Esophagus muscularis mucosa (tissue), 4 donors: ENCODE measurements at regions not wholly inside any gene's neighbourhood (a gene's known extent, or its start where the extent isn't known, plus 50 kb on each side); places are given as distances from the start of the nearest gene placed in this dataset.

Experiments
- DNase-seq: peaks from one replicate; pipeline ENCODE4 v3.0.0-alpha.2; 2017; ENCODE audit errors: extremely low spot score
- H3K27ac ChIP-seq, 4 donors: fragments of 200-600 bp; sonication (generic); replicated peaks in 1 of 4; 1 replicate in 3 of 4; 2 replicates in 1 of 4; pipeline ENCODE4 v1.5.1; 2016 to 2019; ENCODE audit warnings: mild to moderate bottlenecking in 1 of 4
- H3K27me3 ChIP-seq, 4 donors: fragments of 200-600 bp; sonication (generic); one replicate each; pipeline versions ENCODE4 v1.5.1 to v1.6.0; 2016 to 2019
- H3K36me3 ChIP-seq, 4 donors: fragments of 200-600 bp; sonication (generic); one replicate each; pipeline ENCODE4 v1.5.1; 2016 to 2019
- H3K4me1 ChIP-seq, 4 donors: fragments of 200-600 bp; sonication (generic); one replicate each; pipeline ENCODE4 v1.5.1; 2016 to 2019
- H3K4me3 ChIP-seq, 4 donors: fragments of 200-600 bp; sonication (generic); 1 replicate in 2 of 4; 2 replicates in 2 of 4; pipeline ENCODE4 v1.5.1; 2016 to 2019; ENCODE audit warnings: mild to moderate bottlenecking in 4 of 4, moderate library complexity in 1 of 4
- H3K9me3 ChIP-seq, 4 donors: fragments of 200-600 bp; sonication (generic); 1 replicate in 3 of 4; 2 replicates in 1 of 4; pipeline ENCODE4 v1.5.1; 2016 to 2019
- EP300 ChIP-seq: sonication (generic); formaldehyde crosslinking; IDR thresholded peaks from one replicate; pipeline ENCODE4 v1.6.1; 2017; ENCODE audit warnings: antibody characterized with exemption
- POLR2A ChIP-seq: fragments of 450-650 bp; IDR thresholded peaks from one replicate; pipeline ENCODE4 v1.6.1; 2017; ENCODE audit warnings: antibody characterized with exemption, moderate library complexity, mild to moderate bottlenecking, low read depth
- POLR2AphosphoS5 ChIP-seq, 2 donors: sonication (generic); formaldehyde crosslinking; IDR thresholded peaks; one replicate each; pipeline ENCODE4 v1.6.1; 2017; ENCODE audit warnings: antibody characterized with exemption in 2 of 2
- WGBS: methylation state at CpG from one replicate; pipeline ENCODE4 v1.1.5; 2018; 5-methylcytosine and 5-hydroxymethylcytosine counted together
- intact Hi-C: fragments of 100-400 bp; cut with DNase I; formaldehyde crosslinking; loops from one replicate; pipeline ENCODE4 v1.15.1; 2023
- TF ChIP-seq, protein P1 (sequence below), 3 experiments: fragments of 200-600 bp in 2 of 3; fragments of 450-650 bp in 1 of 3; sonication (generic) in 2 of 3; IDR thresholded peaks; one replicate each; pipeline ENCODE4 v1.5.1; 2017 to 2019; ENCODE audit warnings: antibody characterized with exemption in 3 of 3, mild to moderate bottlenecking in 2 of 3, moderate library complexity in 1 of 3

DNA sequence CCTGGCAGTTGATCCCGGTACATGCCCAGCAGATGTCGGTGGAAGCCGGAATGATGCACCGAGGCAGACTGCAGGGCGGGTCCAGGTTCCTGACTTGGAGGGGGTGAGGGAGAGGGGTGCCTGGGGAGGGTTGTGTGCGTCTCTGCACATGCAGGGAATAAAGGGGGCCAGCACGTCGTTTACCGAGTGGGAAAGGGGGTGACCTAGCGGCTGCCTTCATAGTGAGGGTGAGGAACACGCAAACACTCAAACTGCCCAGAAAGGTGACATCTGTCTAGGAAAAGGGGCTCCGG, 801.7 kb downstream of the TBC1D22A start:
- H3K27me3 ChIP-seq = peaks cover 0 to 52% (median 0%) of the 10 kb centered on the region in 4 donors
- H3K36me3 ChIP-seq = no peaks in the 10 kb centered on the region
- H3K4me1 ChIP-seq = peaks cover 0 to 12% (median 8%) of the 10 kb centered on the region in 4 donors
- intact Hi-C loops = no loop called here
- TF ChIP-seq EP300 = no peak
- TF ChIP-seq, protein P1, sequence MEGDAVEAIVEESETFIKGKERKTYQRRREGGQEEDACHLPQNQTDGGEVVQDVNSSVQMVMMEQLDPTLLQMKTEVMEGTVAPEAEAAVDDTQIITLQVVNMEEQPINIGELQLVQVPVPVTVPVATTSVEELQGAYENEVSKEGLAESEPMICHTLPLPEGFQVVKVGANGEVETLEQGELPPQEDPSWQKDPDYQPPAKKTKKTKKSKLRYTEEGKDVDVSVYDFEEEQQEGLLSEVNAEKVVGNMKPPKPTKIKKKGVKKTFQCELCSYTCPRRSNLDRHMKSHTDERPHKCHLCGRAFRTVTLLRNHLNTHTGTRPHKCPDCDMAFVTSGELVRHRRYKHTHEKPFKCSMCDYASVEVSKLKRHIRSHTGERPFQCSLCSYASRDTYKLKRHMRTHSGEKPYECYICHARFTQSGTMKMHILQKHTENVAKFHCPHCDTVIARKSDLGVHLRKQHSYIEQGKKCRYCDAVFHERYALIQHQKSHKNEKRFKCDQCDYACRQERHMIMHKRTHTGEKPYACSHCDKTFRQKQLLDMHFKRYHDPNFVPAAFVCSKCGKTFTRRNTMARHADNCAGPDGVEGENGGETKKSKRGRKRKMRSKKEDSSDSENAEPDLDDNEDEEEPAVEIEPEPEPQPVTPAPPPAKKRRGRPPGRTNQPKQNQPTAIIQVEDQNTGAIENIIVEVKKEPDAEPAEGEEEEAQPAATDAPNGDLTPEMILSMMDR (IDR thresholded peaks at IDR 0.05) = no peak
- no peak for TF ChIP-seq POLR2A
- TF ChIP-seq POLR2AphosphoS5 (IDR thresholded peaks at IDR 0.05) = no peak
- no peak overlapping the region for H3K4me3 ChIP-seq
- H3K9me3 ChIP-seq = no peaks in the 10 kb centered on the region
- peak; percentile 70 for DNase-seq
- 66% methylated on average over 10 of the region's 12 CpGs for WGBS
- H3K27ac ChIP-seq = no peak overlapping the region

DNA sequence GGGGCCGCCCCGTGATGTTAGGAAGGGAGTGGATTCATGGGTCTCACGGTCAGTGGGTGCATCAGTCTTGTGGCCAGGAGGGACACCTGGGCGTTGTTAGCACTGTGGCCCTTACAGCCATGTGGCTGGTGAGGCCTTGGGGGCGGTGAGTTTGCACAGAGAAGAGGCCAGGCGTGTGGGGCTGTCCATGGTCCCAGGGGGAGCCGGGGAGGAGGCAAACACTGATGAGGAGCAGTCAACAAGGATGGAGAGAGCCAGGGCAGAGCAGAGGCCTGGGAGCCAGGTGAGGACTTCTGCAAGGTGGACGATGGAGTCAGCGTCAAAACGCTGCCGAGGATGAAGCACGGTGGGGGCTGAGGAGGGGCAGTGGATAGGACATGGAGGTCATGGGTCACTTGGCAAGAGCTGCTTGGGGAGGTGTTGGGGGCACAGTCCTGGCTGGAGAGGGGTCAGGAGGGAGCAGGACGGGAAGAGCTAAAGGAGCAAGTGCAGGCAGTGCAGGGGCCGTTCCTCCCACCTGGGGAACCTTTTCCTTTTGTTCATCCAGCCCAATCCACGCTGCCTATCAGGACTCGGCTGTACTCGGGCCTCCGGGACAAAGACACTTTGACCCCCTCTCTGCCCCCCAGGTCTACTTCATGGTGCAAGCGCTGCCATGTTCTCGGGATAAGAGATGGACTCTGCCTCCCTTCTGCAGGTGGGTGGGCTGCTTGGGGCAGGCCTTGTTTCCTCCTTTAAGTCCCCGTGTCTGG, 801.1 kb downstream of the TBC1D22A start:
- Histone ChIP-seq H3K4me1 (peaks cover 0 to 12% (median 8%) of the 10 kb centered on the region in 4 donors), H3K9me3 (no peaks in the 10 kb centered on the region), H3K4me3 (no peak overlapping the region), H3K27ac (no peak overlapping the region), H3K36me3 (no peaks in the 10 kb centered on the region), H3K27me3 (peaks cover 0 to 57% (median 0%) of the 10 kb centered on the region in 4 donors)
- intact Hi-C loops = no loop called here
- no peak for DNase-seq
- TF ChIP-seq EP300 = no peak
- WGBS = 85% methylated on average over 18 of the region's 21 CpGs

DNA sequence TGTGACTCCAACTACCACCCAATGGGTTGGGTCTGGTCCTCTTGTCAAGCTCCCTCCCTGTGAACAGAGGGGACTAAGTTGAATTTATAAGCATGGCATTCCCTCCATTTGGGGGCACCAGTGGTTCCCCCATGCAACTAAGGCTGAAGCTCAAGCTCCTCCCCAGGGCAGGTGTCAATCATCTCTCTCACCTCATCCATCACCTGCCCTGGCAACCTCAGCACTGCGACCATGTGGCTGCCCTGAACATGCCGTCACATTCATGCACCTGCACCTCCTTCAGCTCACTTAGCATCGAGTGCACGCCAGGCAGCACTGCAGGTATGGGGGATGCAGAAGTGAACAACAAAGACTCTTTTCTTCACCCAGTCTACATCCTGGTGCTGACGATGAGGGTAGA, 799.3 kb downstream of the TBC1D22A start:
- peak; percentile 85 for DNase-seq
- intact Hi-C loops = no loop called here
- Histone ChIP-seq H3K4me1 (peaks cover 0 to 12% (median 8%) of the 10 kb centered on the region in 4 donors), H3K27ac (no peak overlapping the region), H3K9me3 (no peaks in the 10 kb centered on the region), H3K4me3 (no peak overlapping the region), H3K27me3 (peaks cover 0 to 49% (median 0%) of the 10 kb centered on the region in 4 donors), H3K36me3 (no peaks in the 10 kb centered on the region)
- TF ChIP-seq, protein P1 (IDR thresholded peaks at IDR 0.05) = no peak
- TF ChIP-seq EP300 (no peak), POLR2A (no peak), POLR2AphosphoS5 (IDR thresholded peaks at IDR 0.05) (no peak)
- 68% methylated on average over 5 of the region's 5 CpGs for WGBS

DNA sequence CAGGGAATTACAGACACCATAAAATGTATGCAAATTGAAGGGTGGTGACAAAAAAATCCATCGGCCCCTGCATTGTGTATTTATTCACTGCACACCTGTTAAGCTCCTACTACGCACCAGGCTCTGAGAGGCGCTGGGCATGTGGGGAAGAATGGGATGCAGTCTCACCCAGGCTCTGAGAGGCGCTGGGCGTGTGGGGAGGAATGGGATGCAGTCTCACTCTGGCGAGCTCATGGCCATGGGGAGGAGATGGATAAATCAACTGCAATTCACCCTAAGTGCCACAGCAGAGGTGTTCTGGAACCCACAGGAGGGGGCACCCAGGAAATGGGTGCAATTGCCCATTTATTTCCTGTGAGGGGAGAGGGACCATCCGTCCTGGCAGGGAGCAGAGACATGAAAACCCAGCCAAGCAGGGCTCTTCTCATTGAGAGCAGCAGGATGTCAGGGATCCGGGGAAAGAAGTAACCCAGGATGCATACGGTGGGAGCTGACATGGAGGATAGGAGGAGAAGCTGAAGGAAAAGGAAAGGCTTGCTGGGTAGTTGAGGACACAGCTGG, 798.7 kb downstream of the TBC1D22A start:
- Histone ChIP-seq H3K36me3 (no peaks in the 10 kb centered on the region), H3K4me3 (no peak overlapping the region), H3K9me3 (no peaks in the 10 kb centered on the region), H3K27me3 (peaks cover 0 to 49% (median 0%) of the 10 kb centered on the region in 4 donors), H3K27ac (no peak overlapping the region), H3K4me1 (peaks cover 0 to 12% (median 8%) of the 10 kb centered on the region in 4 donors)
- 89% methylated on average over 9 of the region's 9 CpGs for WGBS
- intact Hi-C loops = no loop called here
- TF ChIP-seq EP300 (no peak), POLR2AphosphoS5 (IDR thresholded peaks at IDR 0.05) (no peak), POLR2A (no peak)
- TF ChIP-seq, protein P1 (IDR thresholded peaks at IDR 0.05) = no peak
- DNase-seq = no peak

- TF ChIP-seq EP300 = no peak
- TF ChIP-seq, protein P1 (IDR thresholded peaks at IDR 0.05) = no peak
- peaks cover 0 to 44% (median 0%) of the 10 kb centered on the region in 4 donors for H3K27me3 ChIP-seq
- H3K27ac ChIP-seq = no peak overlapping the region
- no peaks in the 10 kb centered on the region for H3K36me3 ChIP-seq
- no peaks in the 10 kb centered on the region for H3K9me3 ChIP-seq
- H3K4me3 ChIP-seq = no peak overlapping the region
- H3K4me1 ChIP-seq = no peaks in the 10 kb centered on the region
- peak; percentile 77 for DNase-seq
- WGBS = 89% methylated on average over 7 of the region's 16 CpGs
- intact Hi-C loops = no loop called here
Observed at GRCh38 chr22:47558828-47559700, 796.6 kb downstream of the TBC1D22A start.
